ENCODE measurements at regions not wholly inside any gene's neighbourhood (a gene's known extent, or its start where the extent isn't known, plus 50 kb on each side); places are given as distances from the start of the nearest gene placed in this dataset.

DNA sequence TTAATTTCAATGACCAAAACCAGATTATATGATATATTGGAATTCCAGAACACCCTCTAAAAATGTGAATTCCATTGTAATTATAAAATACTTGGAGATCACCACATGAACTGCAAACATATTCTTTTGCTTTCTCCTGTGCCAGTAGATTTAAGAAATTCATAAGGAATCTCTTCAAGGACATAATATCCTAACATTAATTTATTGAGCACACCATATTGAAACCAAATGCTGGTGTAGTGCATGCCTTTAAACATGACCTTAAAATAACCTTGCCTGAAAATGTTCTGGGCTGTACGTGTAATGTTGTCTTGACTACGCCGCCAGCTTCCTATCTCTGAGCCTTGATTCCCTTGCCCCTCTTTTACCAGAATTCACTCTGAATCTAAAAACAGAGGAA is 205.0 kb upstream of the ACTBL2 start:
- no peak overlapping the region for H3K27ac ChIP-seq
- H3K27me3 ChIP-seq: no peaks in the 10 kb centered on the region
- H3K4me3 ChIP-seq: no peak overlapping the region
- no peaks in the 10 kb centered on the region for H3K36me3 ChIP-seq (replicated peaks in 1 of 2; ENCODE audit: insufficient read depth in 1 of 2, low read depth in 2 of 2)
- H3K9me3 ChIP-seq: no peaks in the 10 kb centered on the region
- 90 to 92% methylated on average over 3 of the region's 3 CpGs for WGBS, 2 donors
- ATAC-seq (no peak), DNase-seq (no peak)
- peaks cover 1% of the 10 kb centered on the region for H3K4me1 ChIP-seq
- no peak for TF ChIP-seq POLR2A (IDR thresholded peaks at IDR 0.05)
- TF ChIP-seq, protein P1, sequence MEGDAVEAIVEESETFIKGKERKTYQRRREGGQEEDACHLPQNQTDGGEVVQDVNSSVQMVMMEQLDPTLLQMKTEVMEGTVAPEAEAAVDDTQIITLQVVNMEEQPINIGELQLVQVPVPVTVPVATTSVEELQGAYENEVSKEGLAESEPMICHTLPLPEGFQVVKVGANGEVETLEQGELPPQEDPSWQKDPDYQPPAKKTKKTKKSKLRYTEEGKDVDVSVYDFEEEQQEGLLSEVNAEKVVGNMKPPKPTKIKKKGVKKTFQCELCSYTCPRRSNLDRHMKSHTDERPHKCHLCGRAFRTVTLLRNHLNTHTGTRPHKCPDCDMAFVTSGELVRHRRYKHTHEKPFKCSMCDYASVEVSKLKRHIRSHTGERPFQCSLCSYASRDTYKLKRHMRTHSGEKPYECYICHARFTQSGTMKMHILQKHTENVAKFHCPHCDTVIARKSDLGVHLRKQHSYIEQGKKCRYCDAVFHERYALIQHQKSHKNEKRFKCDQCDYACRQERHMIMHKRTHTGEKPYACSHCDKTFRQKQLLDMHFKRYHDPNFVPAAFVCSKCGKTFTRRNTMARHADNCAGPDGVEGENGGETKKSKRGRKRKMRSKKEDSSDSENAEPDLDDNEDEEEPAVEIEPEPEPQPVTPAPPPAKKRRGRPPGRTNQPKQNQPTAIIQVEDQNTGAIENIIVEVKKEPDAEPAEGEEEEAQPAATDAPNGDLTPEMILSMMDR (IDR thresholded peaks at IDR 0.05): no peak
- intact Hi-C loops (cut with DNase I): no loop called here

DNA sequence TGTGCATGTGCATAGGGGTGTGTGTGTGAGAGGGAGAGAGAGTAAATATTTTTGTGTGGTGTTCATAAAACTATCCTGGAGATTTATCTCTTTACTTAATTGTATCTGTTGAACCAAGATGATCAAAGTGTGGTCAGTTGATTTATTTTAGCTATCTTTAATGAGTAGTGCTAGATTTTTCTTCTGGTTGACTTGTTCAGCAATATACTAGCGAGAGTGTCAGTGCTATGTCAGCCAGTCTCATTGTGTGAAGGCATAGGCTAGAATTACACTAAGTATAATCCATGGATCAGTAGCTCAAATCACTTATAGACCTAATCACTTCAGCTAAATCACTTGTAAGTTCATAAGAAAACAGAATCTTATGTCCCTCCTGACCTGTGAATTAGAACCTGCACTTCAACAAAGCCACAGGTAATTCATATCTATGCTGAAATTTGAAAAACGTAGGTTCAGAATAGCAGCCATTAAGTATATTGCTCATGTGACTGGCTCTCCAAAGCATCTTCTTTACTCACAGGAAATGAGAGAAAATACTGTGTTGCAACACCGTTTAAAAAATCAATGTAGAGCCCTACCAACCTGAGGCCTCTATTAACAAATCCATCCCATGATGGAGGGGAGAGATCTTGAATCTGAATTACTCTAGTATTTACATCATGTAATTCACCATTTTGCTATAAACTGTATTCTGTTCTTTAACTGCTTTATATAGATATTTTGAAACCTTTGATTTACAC is 203.1 kb upstream of the ACTBL2 start:
- intact Hi-C loops (cut with DNase I): no loop called here
- Histone ChIP-seq H3K27ac (no peak overlapping the region), H3K36me3 (replicated peaks in 1 of 2; ENCODE audit: insufficient read depth in 1 of 2, low read depth in 2 of 2) (no peaks in the 10 kb centered on the region), H3K9me3 (no peaks in the 10 kb centered on the region), H3K4me3 (no peak overlapping the region), H3K4me1 (no peaks in the 10 kb centered on the region), H3K27me3 (no peaks in the 10 kb centered on the region)
- no peak for TF ChIP-seq POLR2A (IDR thresholded peaks at IDR 0.05)
- TF ChIP-seq, protein P1 (IDR thresholded peaks at IDR 0.05): no peak
- ATAC-seq: no peak
- no peak for DNase-seq
- 74 to 76% methylated on average over 3 of the region's 3 CpGs for WGBS, 2 donors

DNA sequence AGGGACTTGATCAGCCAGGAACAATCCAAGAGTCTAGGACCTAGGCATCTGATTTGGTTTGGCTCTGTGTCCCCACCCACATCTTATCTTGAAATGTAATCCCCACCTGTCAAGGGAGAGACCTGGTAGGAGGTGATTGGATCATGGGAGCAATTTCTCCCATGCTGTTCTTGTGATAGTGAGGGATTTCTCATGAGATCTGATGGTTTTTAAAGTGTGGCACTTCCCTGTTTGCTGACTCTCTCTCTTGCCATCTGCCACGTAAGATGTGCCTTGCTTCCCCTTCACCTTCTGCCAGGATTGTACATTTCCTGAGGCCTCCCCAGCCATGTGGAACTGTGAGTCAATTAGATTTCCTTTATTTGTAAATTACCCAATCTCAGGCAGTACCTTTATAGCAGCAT is 201.7 kb upstream of the ACTBL2 start:
- 68 to 76% methylated on average over 1 of the region's 1 CpG for WGBS, 2 donors
- H3K4me3 ChIP-seq: no peak overlapping the region
- H3K9me3 ChIP-seq: no peaks in the 10 kb centered on the region
- TF ChIP-seq POLR2A (IDR thresholded peaks at IDR 0.05): no peak
- TF ChIP-seq, protein P1 (IDR thresholded peaks at IDR 0.05): no peak
- ATAC-seq (no peak), DNase-seq (no peak)
- no peaks in the 10 kb centered on the region for H3K27me3 ChIP-seq
- H3K4me1 ChIP-seq: no peaks in the 10 kb centered on the region
- no peak overlapping the region for H3K27ac ChIP-seq
- no peaks in the 10 kb centered on the region for H3K36me3 ChIP-seq (replicated peaks in 1 of 2; ENCODE audit: insufficient read depth in 1 of 2, low read depth in 2 of 2)
- intact Hi-C loops (cut with DNase I): no loop called here

DNA sequence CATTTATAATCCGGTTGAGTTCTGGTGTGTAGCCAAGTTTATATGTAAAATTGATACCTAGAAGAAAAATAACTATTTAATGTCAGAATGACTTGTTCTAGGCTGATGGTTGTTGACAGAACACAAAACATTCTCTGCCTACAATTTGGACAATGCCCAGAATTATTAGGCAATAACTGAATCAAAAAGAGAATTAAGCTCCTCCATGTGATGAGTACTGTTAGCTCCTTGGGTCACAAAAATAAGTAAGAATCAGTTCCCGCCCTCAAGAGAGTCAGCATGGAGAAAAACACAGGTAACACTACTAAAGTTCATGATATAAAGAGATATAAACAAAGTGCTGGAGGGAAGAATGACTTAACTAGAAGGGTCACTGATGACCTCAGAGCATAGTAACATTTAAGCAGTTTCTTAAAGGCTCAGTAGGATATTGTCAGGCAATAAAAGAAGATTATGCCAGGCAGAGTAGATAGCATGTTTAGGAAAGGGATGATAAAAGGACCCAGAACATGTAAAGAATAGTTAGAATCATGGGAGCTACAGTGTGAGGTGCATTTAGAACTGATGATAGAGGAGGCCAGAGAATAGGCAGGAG is 200.5 kb upstream of the ACTBL2 start:
- 51 to 52% methylated on average over 2 of the region's 2 CpGs for WGBS, 2 donors
- intact Hi-C loops (cut with DNase I): no loop called here
- no peaks in the 10 kb centered on the region for H3K36me3 ChIP-seq (replicated peaks in 1 of 2; ENCODE audit: insufficient read depth in 1 of 2, low read depth in 2 of 2)
- H3K4me3 ChIP-seq: no peak overlapping the region
- no peak overlapping the region for H3K27ac ChIP-seq
- DNase-seq (no peak), ATAC-seq (no peak)
- H3K27me3 ChIP-seq: no peaks in the 10 kb centered on the region
- H3K4me1 ChIP-seq: no peaks in the 10 kb centered on the region
- no peak for TF ChIP-seq POLR2A (IDR thresholded peaks at IDR 0.05)
- TF ChIP-seq, protein P1 (IDR thresholded peaks at IDR 0.05): no peak
- H3K9me3 ChIP-seq: no peaks in the 10 kb centered on the region

DNA sequence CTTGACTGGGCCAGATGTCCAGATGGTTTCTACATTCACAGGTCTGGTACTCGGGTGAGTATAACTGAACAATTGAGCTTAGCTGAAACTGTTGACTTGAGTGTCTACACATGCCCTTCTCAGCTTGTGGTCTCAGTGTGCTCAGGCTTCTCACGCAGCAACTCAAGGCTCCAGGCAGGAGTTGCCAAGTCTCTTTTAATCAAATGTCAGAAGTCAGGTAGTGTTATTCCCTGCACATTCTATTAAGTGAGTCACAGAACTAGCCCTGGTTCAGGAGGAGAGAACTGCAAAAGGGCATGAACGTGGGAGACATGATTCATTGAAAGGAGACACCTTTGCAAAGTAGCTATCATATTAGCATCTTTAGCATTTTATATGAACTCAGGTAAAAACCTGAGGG is 199.3 kb upstream of the ACTBL2 start:
- Histone ChIP-seq H3K27me3 (no peaks in the 10 kb centered on the region), H3K4me3 (no peak overlapping the region), H3K27ac (no peak overlapping the region), H3K4me1 (no peaks in the 10 kb centered on the region), H3K9me3 (no peaks in the 10 kb centered on the region), H3K36me3 (replicated peaks in 1 of 2; ENCODE audit: insufficient read depth in 1 of 2, low read depth in 2 of 2) (no peaks in the 10 kb centered on the region)
- DNase-seq (no peak), ATAC-seq (no peak)
- WGBS, 2 donors: 83 to 85% methylated on average over 3 of the region's 3 CpGs
- TF ChIP-seq, protein P1 (IDR thresholded peaks at IDR 0.05): no peak
- TF ChIP-seq POLR2A (IDR thresholded peaks at IDR 0.05): no peak
- intact Hi-C loops (cut with DNase I): no loop called here
